HL-60/S4 treated with phorbol 12-myristate 13-acetate at 8.2 ng/mL for 4 days and 3 days (cell line): ENCODE measurements at regions not wholly inside any gene's neighbourhood (a gene's known extent, or its start where the extent isn't known, plus 50 kb on each side); places are given as distances from the start of the nearest gene placed in this dataset.
"Not testable (repeated sequence)": the region's sequence is repeated elsewhere in the genome, so short reads cannot be mapped to it uniquely, and the experiment has no call there.

Experiments used
- in situ Hi-C: fragments of 300-500 bp; cut with MboI; formaldehyde crosslinking; loops from 2 replicates; pipeline ENCODE4 v1.15.0; 2022; ENCODE audit warnings: low sequenced_read_pairs

- in situ Hi-C loops = no loop called here
These were observed 208.1 kb upstream of the NPVF start for GRCh38 chr7:25436413-25436812.

- in situ Hi-C loops = no loop called here
These were observed 209.0 kb upstream of the NPVF start for GRCh38 chr7:25437308-25437707.

- in situ Hi-C loops = no loop called here
These were observed 216.7 kb upstream of the NPVF start for GRCh38 chr7:25444991-25445390.

GRCh38 chr7:25448301-25448700, 220.0 kb upstream of the NPVF start:
- in situ Hi-C loops = no loop called here

- in situ Hi-C loops = no loop called here
These were observed 225.7 kb upstream of the NPVF start for GRCh38 chr7:25454020-25454419.

GRCh38 chr7:25454562-25455041, 226.3 kb upstream of the NPVF start:
- in situ Hi-C loops = no loop called here

- in situ Hi-C loops = no loop called here
These were observed 227.5 kb upstream of the NPVF start for GRCh38 chr7:25455683-25456251.

- in situ Hi-C loops = no loop called here
These were observed 228.3 kb upstream of the NPVF start for GRCh38 chr7:25456467-25457171.

GRCh38 chr7:25459057-25459456, 230.8 kb upstream of the NPVF start:
- in situ Hi-C loops = no loop called here

GRCh38 chr7:25460433-25460832, 232.1 kb upstream of the NPVF start:
- in situ Hi-C loops = no loop called here

GRCh38 chr7:25469669-25470068, 241.4 kb upstream of the NPVF start:
- in situ Hi-C loops = no loop called here

- in situ Hi-C loops = no loop called here
These were observed 248.7 kb upstream of the NPVF start for GRCh38 chr7:25476863-25477499.

GRCh38 chr7:25478221-25478620, 249.9 kb upstream of the NPVF start:
- in situ Hi-C loops = not testable (repeated sequence)

- in situ Hi-C loops = no loop called here
These were observed 250.6 kb upstream of the NPVF start for GRCh38 chr7:25478925-25479324.

GRCh38 chr7:25481891-25482290, 253.6 kb upstream of the NPVF start:
- in situ Hi-C loops = no loop called here

GRCh38 chr7:25482631-25483030, 254.3 kb upstream of the NPVF start:
- in situ Hi-C loops = no loop called here

GRCh38 chr7:25485026-25485425, 256.7 kb upstream of the NPVF start:
- in situ Hi-C loops = no loop called here

- in situ Hi-C loops = no loop called here
These were observed 258.4 kb upstream of the NPVF start for GRCh38 chr7:25486656-25487055.

GRCh38 chr7:25493805-25494366, 265.6 kb upstream of the NPVF start:
- in situ Hi-C loops = no loop called here

GRCh38 chr7:25494896-25495295, 266.6 kb upstream of the NPVF start:
- in situ Hi-C loops = no loop called here

GRCh38 chr7:25495342-25496250, 267.3 kb upstream of the NPVF start:
- in situ Hi-C loops = no loop called here
